PC-9 (cell line): ENCODE measurements at regions not wholly inside any gene's neighbourhood (a gene's known extent, or its start where the extent isn't known, plus 50 kb on each side); places are given as distances from the start of the nearest gene placed in this dataset.

ENCODE experiments used
- BruUV-seq: library from RNA; stranded (reverse); fragments of 400-500 nt; replicated peaks from 2 replicates; lab custom pipeline; 2021; lab: Mats Ljungman, UMichigan
- CTCF ChIA-PET: fragments of 300-600 bp; sonication (Branson Sonifier 250); formaldehyde crosslinking; loops from one replicate; lab custom pipeline; 2022; ENCODE audit warnings: antibody characterized with exemption; lab: Charles Lee
- POLR2A ChIA-PET: fragments of 300-600 bp; sonication (Branson Sonifier 250); formaldehyde crosslinking; loops from one replicate; lab custom pipeline; 2022; ENCODE audit warnings: antibody characterized with exemption; ENCODE audit not compliant: unreplicated experiment; lab: Charles Lee
- DNase-seq, 2 experiments: peaks; one replicate each; pipeline versions ENCODE4 v3.0.0 to v3.0.0-alpha.2; 2015 to 2022; ENCODE audit warnings: mixed read lengths in 1 of 2
- H2AFZ ChIP-seq: fragments of 200-600 bp; sonication (generic); 2 replicates; pipeline ENCODE4 v1.8.1; 2017; ENCODE audit warnings: antibody characterized with exemption
- H3F3A ChIP-seq: fragments of 200-600 bp; sonication (generic); 2 replicates; pipeline ENCODE4 v1.8.1; 2017; ENCODE audit warnings: antibody characterized with exemption, mild to moderate bottlenecking, low read depth; ENCODE audit not compliant: insufficient read depth
- H3K27ac ChIP-seq: fragments of 200-600 bp; sonication (generic); 2 replicates; pipeline ENCODE4 v1.6.1; 2016; ENCODE audit warnings: mixed run types
- H3K27me3 ChIP-seq: fragments of 200-600 bp; sonication (generic); 2 replicates; pipeline ENCODE4 v1.6.1; 2016; ENCODE audit warnings: low read depth, mixed run types; ENCODE audit not compliant: insufficient read depth
- H3K36me3 ChIP-seq: fragments of 200-600 bp; sonication (generic); 2 replicates; pipeline ENCODE4 v1.6.1; 2016; ENCODE audit warnings: low read depth, mixed run types
- H3K4me1 ChIP-seq: fragments of 200-600 bp; sonication (generic); replicated peaks from 2 replicates; pipeline ENCODE4 v1.6.1; 2016; ENCODE audit warnings: mixed run types; ENCODE audit not compliant: insufficient read depth
- H3K4me2 ChIP-seq: fragments of 200-600 bp; sonication (generic); 2 replicates; pipeline ENCODE4 v1.6.1; 2017; ENCODE audit warnings: mixed run types
- H3K4me3 ChIP-seq: fragments of 200-600 bp; sonication (generic); 2 replicates; pipeline ENCODE4 v1.6.1; 2016; ENCODE audit warnings: mixed run types
- H3K79me2 ChIP-seq: fragments of 200-600 bp; sonication (generic); 2 replicates; pipeline ENCODE4 v1.6.1; 2017; ENCODE audit warnings: low read depth, mixed run types
- H3K9me2 ChIP-seq: fragments of 200-600 bp; sonication (generic); 2 replicates; pipeline ENCODE4 v1.8.1; 2017; ENCODE audit warnings: mild to moderate bottlenecking; ENCODE audit not compliant: insufficient read depth
- H3K9me3 ChIP-seq: fragments of 200-600 bp; sonication (generic); 2 replicates; pipeline ENCODE4 v1.8.1; 2016; ENCODE audit warnings: low read depth; ENCODE audit not compliant: insufficient read depth
- H4K20me1 ChIP-seq: fragments of 200-600 bp; sonication (generic); 2 replicates; pipeline ENCODE4 v1.8.1; 2017; ENCODE audit not compliant: insufficient read depth
- CTCF ChIP-seq: fragments of 200-600 bp; sonication (generic); conservative IDR thresholded peaks from 2 replicates; pipeline ENCODE4 v1.6.1; 2017; ENCODE audit warnings: mixed run types, antibody characterized with exemption, mild to moderate bottlenecking, moderate library complexity
- EZH2 ChIP-seq: fragments of 200-600 bp; sonication (generic); IDR thresholded peaks from 2 replicates; pipeline ENCODE4 v1.8.0; 2017; ENCODE audit warnings: antibody characterized with exemption, low read depth
- intact Hi-C: fragments of 100-400 bp; cut with micrococcal nuclease; formaldehyde crosslinking; loops from one replicate; pipeline ENCODE4 v1.10.0; 2022; ENCODE audit not compliant: unreplicated experiment

- Histone ChIP-seq H3K27me3 (no peaks in the 10 kb centered on the region), H3F3A (no peaks in the 10 kb centered on the region), H3K36me3 (no peaks in the 10 kb centered on the region), H3K79me2 (no peaks in the 10 kb centered on the region), H3K9me3 (no peaks in the 10 kb centered on the region), H3K4me3 (no peak overlapping the region), H3K9me2 (no peaks in the 10 kb centered on the region), H3K4me2 (no peak overlapping the region), H3K4me1 (no peaks in the 10 kb centered on the region), H2AFZ (no peak overlapping the region), H3K27ac (no peak overlapping the region), H4K20me1 (no peaks in the 10 kb centered on the region)
- no peak for DNase-seq
- intact Hi-C loops, result no loop called here
- no TSS peak for BruUV-seq
- ChIA-PET POLR2A (no interaction called here), CTCF (no interaction called here)
- no peak for TF ChIP-seq EZH2
- no peak for TF ChIP-seq CTCF
Observed at GRCh38 chr10:121324678-121325213, 273.5 kb downstream of the FGFR2 start.

GRCh38 chr10:121325490-121326231 lies 272.6 kb downstream of the FGFR2 start:
- DNase-seq, result peak in 1 of 2 experiments; percentile 48
- intact Hi-C loops, result no loop called here
- no peak for TF ChIP-seq CTCF
- no peak for TF ChIP-seq EZH2
- Histone ChIP-seq H3K27ac (no peak overlapping the region), H3K36me3 (no peaks in the 10 kb centered on the region), H3F3A (no peaks in the 10 kb centered on the region), H3K4me2 (no peak overlapping the region), H3K79me2 (no peaks in the 10 kb centered on the region), H3K4me1 (no peaks in the 10 kb centered on the region), H3K27me3 (no peaks in the 10 kb centered on the region), H4K20me1 (no peaks in the 10 kb centered on the region), H3K9me3 (no peaks in the 10 kb centered on the region), H3K4me3 (no peak overlapping the region), H3K9me2 (no peaks in the 10 kb centered on the region), H2AFZ (no peak overlapping the region)
- ChIA-PET CTCF (no interaction called here), POLR2A (no interaction called here)
- no TSS peak for BruUV-seq

GRCh38 chr10:121326905-121327304 lies 271.3 kb downstream of the FGFR2 start:
- Histone ChIP-seq H3K36me3 (no peaks in the 10 kb centered on the region), H3F3A (no peaks in the 10 kb centered on the region), H3K4me1 (no peaks in the 10 kb centered on the region), H3K9me2 (no peaks in the 10 kb centered on the region), H3K79me2 (no peaks in the 10 kb centered on the region), H2AFZ (no peak overlapping the region), H3K4me3 (no peak overlapping the region), H3K27me3 (no peaks in the 10 kb centered on the region), H3K27ac (no peak overlapping the region), H3K9me3 (no peaks in the 10 kb centered on the region), H4K20me1 (no peaks in the 10 kb centered on the region), H3K4me2 (no peak overlapping the region)
- no peak for DNase-seq
- ChIA-PET POLR2A (no interaction called here), CTCF (no interaction called here)
- BruUV-seq, result no TSS peak
- TF ChIP-seq EZH2, result no peak
- TF ChIP-seq CTCF, result no peak
- intact Hi-C loops, result no loop called here
